SK-N-SH treated with all-trans-retinoic acid at 6 μM for 48 hours (cell line): ENCODE measurements at regions not wholly inside any gene's neighbourhood (a gene's known extent, or its start where the extent isn't known, plus 50 kb on each side); places are given as distances from the start of the nearest gene placed in this dataset.
"Not testable (repeated sequence)": the region's sequence is repeated elsewhere in the genome, so short reads cannot be mapped to it uniquely, and the experiment has no call there.

Experiments used
- ATAC-seq: fragments of 200-7000 bp; cut with Tn5 transposase; 3 replicates; pipeline ENCODE4 v1.9.1; 2020; ENCODE audit warnings: mild to moderate bottlenecking, moderate library complexity
- ARNTL ChIP-seq: fragments of 450-650 bp; formaldehyde crosslinking; IDR thresholded peaks from 2 replicates; pipeline ENCODE4 v1.5.0; 2020; ENCODE audit warnings: low read depth, mild to moderate bottlenecking, moderate library complexity, borderline replicate concordance
- BACH2 ChIP-seq: fragments of 250-450 bp; sonication (Bioruptor Pico); IDR thresholded peaks from 2 replicates; pipeline ENCODE4 v1.9.0; 2021; ENCODE audit warnings: mild to moderate bottlenecking, borderline replicate concordance
- CSRNP3 ChIP-seq: fragments of 250-450 bp; sonication (Bioruptor Pico); IDR thresholded peaks from 2 replicates; pipeline ENCODE4 v1.5.1; 2021; ENCODE audit warnings: mild to moderate bottlenecking, moderate library complexity
- ESRRG ChIP-seq: fragments of 250-450 bp; sonication (Bioruptor Pico); IDR thresholded peaks from 2 replicates; pipeline ENCODE4 v1.6.1; 2021; ENCODE audit warnings: mild to moderate bottlenecking
- GLIS3 ChIP-seq: fragments of 250-450 bp; sonication (Bioruptor Pico); IDR thresholded peaks from 2 replicates; pipeline ENCODE4 v1.5.0; 2020; ENCODE audit warnings: mild to moderate bottlenecking, moderate library complexity
- OSR1 ChIP-seq: fragments of 250-450 bp; sonication (Bioruptor Pico); IDR thresholded peaks from 2 replicates; pipeline ENCODE4 v1.8.0; 2022; ENCODE audit warnings: moderate library complexity, mild to moderate bottlenecking, inconsistent platforms
- POU6F1 ChIP-seq: fragments of 250-450 bp; sonication (Bioruptor Pico); IDR thresholded peaks from 2 replicates; pipeline ENCODE4 v1.8.0; 2021; ENCODE audit warnings: low read depth, mild to moderate bottlenecking, moderate library complexity, borderline replicate concordance
- PPARA ChIP-seq: fragments of 250-450 bp; sonication (Bioruptor Pico); IDR thresholded peaks from 2 replicates; pipeline ENCODE4 v1.5.0; 2020; ENCODE audit warnings: mild to moderate bottlenecking, borderline replicate concordance
- RARB ChIP-seq: fragments of 250-450 bp; sonication (Bioruptor Pico); IDR thresholded peaks from 2 replicates; pipeline ENCODE4 v1.8.0; 2021; ENCODE audit warnings: mild to moderate bottlenecking, moderate library complexity
- SNAI2 ChIP-seq: fragments of 250-450 bp; sonication (Bioruptor Pico); IDR thresholded peaks from 2 replicates; pipeline ENCODE4 v1.5.0; 2020; ENCODE audit warnings: mild to moderate bottlenecking, moderate library complexity
- TCF4 ChIP-seq: fragments of 250-450 bp; sonication (Bioruptor Pico); IDR thresholded peaks from 2 replicates; pipeline ENCODE4 v1.8.0; 2021; ENCODE audit warnings: mild to moderate bottlenecking, moderate library complexity, borderline replicate concordance
- TOX ChIP-seq: fragments of 250-450 bp; sonication (Bioruptor Pico); IDR thresholded peaks from 2 replicates; pipeline ENCODE4 v1.8.0; 2021; ENCODE audit warnings: mild to moderate bottlenecking, moderate library complexity, borderline replicate concordance
- TSHZ2 ChIP-seq: fragments of 250-450 bp; sonication (Bioruptor Pico); IDR thresholded peaks from 2 replicates; pipeline ENCODE4 v1.5.0; 2020; ENCODE audit warnings: mild to moderate bottlenecking, moderate library complexity
- ZC3H10 ChIP-seq: fragments of 250-450 bp; sonication (Bioruptor Pico); IDR thresholded peaks from 2 replicates; pipeline ENCODE4 v1.5.1; 2021; ENCODE audit warnings: mild to moderate bottlenecking, moderate library complexity
- ZFP3 ChIP-seq: fragments of 250-450 bp; sonication (Bioruptor Pico); IDR thresholded peaks from 2 replicates; pipeline ENCODE4 v1.5.0; 2020; ENCODE audit warnings: mild to moderate bottlenecking, moderate library complexity
- ZFP30 ChIP-seq: fragments of 450-650 bp; formaldehyde crosslinking; IDR thresholded peaks from 2 replicates; pipeline ENCODE4 v1.5.0; 2022; ENCODE audit warnings: mild to moderate bottlenecking, moderate library complexity
- ZNF565 ChIP-seq: fragments of 450-650 bp; formaldehyde crosslinking; conservative IDR thresholded peaks from 2 replicates; pipeline ENCODE4 v1.5.0; 2020; ENCODE audit warnings: low read depth, mild to moderate bottlenecking, moderate library complexity
- ZNF70 ChIP-seq: fragments of 450-650 bp; formaldehyde crosslinking; IDR thresholded peaks from 2 replicates; pipeline ENCODE4 v1.5.0; 2020; ENCODE audit warnings: mild to moderate bottlenecking, moderate library complexity

- TF ChIP-seq CSRNP3 (CRISPR knock-in tag), result no peak
- TF ChIP-seq ESRRG (CRISPR knock-in tag), result no peak
- no peak for TF ChIP-seq OSR1 (CRISPR knock-in tag)
- TF ChIP-seq TOX (CRISPR knock-in tag), result no peak
- TF ChIP-seq BACH2 (CRISPR knock-in tag), result no peak
- no peak for TF ChIP-seq ZFP3
These were observed 346.4 kb downstream of the ZNF674 start (continued) for GRCh38 chrX:46198858-46199257.

GRCh38 chrX:46186811-46187106, 358.5 kb downstream of the ZNF674 start:
- not testable (repeated sequence) for ATAC-seq

- peak; percentile 46; the same call in 2 of the 3 replicates for ATAC-seq
- no peak for TF ChIP-seq OSR1 (CRISPR knock-in tag)
- no peak for TF ChIP-seq TSHZ2
- no peak for TF ChIP-seq ZNF70 (CRISPR knock-in tag)
These were observed 359.1 kb downstream of the ZNF674 start for GRCh38 chrX:46185923-46186810.

GRCh38 chrX:46184749-46185148, 360.5 kb downstream of the ZNF674 start:
- ATAC-seq, result no peak
- no peak for TF ChIP-seq ZNF565 (CRISPR knock-in tag)
- no peak for TF ChIP-seq RARB
- no peak for TF ChIP-seq POU6F1 (CRISPR knock-in tag)
- no peak for TF ChIP-seq ARNTL
- no peak for TF ChIP-seq SNAI2
- TF ChIP-seq ZNF70 (CRISPR knock-in tag), result no peak
- no peak for TF ChIP-seq CSRNP3 (CRISPR knock-in tag)
- no peak for TF ChIP-seq PPARA (CRISPR knock-in tag)
- no peak for TF ChIP-seq ZFP3
- TF ChIP-seq TOX (CRISPR knock-in tag), result no peak
- no peak for TF ChIP-seq OSR1 (CRISPR knock-in tag)
- TF ChIP-seq ZFP30 (CRISPR knock-in tag), result no peak
- TF ChIP-seq TSHZ2, result no peak
- no peak for TF ChIP-seq GLIS3 (CRISPR knock-in tag)
- TF ChIP-seq TCF4, result no peak
- TF ChIP-seq ZC3H10, result no peak
- TF ChIP-seq, all 23 proteins: peak for 0
